ENCODE measurements at regions not wholly inside any gene's neighbourhood (a gene's known extent, or its start where the extent isn't known, plus 50 kb on each side); places are given as distances from the start of the nearest gene placed in this dataset.

GRCh38 chr7:123279949-123280348, 80.2 kb upstream of the SLC13A1 start:
- H3K27me3 Mint-ChIP-seq: no peaks in the 10 kb centered on the region
- ChIA-PET CTCF (no interaction called here), POLR2A (no interaction called here)
- no peak for ATAC-seq
- H3K27ac Mint-ChIP-seq: no peak overlapping the region
- no peak overlapping the region for H3K4me3 Mint-ChIP-seq
- H3K36me3 Mint-ChIP-seq (ENCODE audit: low read depth): no peaks in the 10 kb centered on the region
- no peak for TF ChIP-seq CTCF (IDR thresholded peaks at IDR 0.05)
- intact Hi-C loops (cut with micrococcal nuclease): no loop called here
- peaks cover 4% of the 10 kb centered on the region for H3K9me3 Mint-ChIP-seq
- H3K4me1 Mint-ChIP-seq (ENCODE audit: low read depth): no peaks in the 10 kb centered on the region
- no peak for DNase-seq

GRCh38 chr7:123275036-123275753, 75.4 kb upstream of the SLC13A1 start:
- no peak overlapping the region for H3K4me3 Mint-ChIP-seq
- CTCF ChIA-PET: no interaction called here
- DNase-seq (no peak), ATAC-seq (no peak)
- peaks cover 3% of the 10 kb centered on the region for H3K9me3 Mint-ChIP-seq
- H3K4me1 Mint-ChIP-seq (ENCODE audit: low read depth): no peaks in the 10 kb centered on the region
- H3K36me3 Mint-ChIP-seq (ENCODE audit: low read depth): no peaks in the 10 kb centered on the region
- POLR2A ChIA-PET: no interaction called here
- no peak for TF ChIP-seq CTCF (IDR thresholded peaks at IDR 0.05)
- intact Hi-C loops (cut with micrococcal nuclease): no loop called here
- no peaks in the 10 kb centered on the region for H3K27me3 Mint-ChIP-seq
- H3K27ac Mint-ChIP-seq: no peak overlapping the region

GRCh38 chr7:123273185-123273584, 73.4 kb upstream of the SLC13A1 start:
- ATAC-seq (no peak), DNase-seq (no peak)
- ChIA-PET POLR2A (no interaction called here), CTCF (no interaction called here)
- H3K36me3 Mint-ChIP-seq (ENCODE audit: low read depth): no peaks in the 10 kb centered on the region
- TF ChIP-seq CTCF (IDR thresholded peaks at IDR 0.05): no peak
- H3K4me3 Mint-ChIP-seq: no peak overlapping the region
- H3K27me3 Mint-ChIP-seq: no peaks in the 10 kb centered on the region
- no peak overlapping the region for H3K27ac Mint-ChIP-seq
- H3K9me3 Mint-ChIP-seq: peaks cover 2% of the 10 kb centered on the region
- no peaks in the 10 kb centered on the region for H3K4me1 Mint-ChIP-seq (ENCODE audit: low read depth)
- intact Hi-C loops (cut with micrococcal nuclease): no loop called here

- Mint-ChIP-seq H3K4me1 (ENCODE audit: low read depth) (no peaks in the 10 kb centered on the region), H3K9me3 (peaks cover 2% of the 10 kb centered on the region), H3K27ac (no peak overlapping the region), H3K4me3 (no peak overlapping the region), H3K27me3 (no peaks in the 10 kb centered on the region), H3K36me3 (ENCODE audit: low read depth) (no peaks in the 10 kb centered on the region)
- no peak for TF ChIP-seq CTCF (IDR thresholded peaks at IDR 0.05)
- DNase-seq (no peak), ATAC-seq (no peak)
- intact Hi-C loops (cut with micrococcal nuclease): no loop called here
- CTCF ChIA-PET: no interaction called here
- POLR2A ChIA-PET: no interaction called here
These were observed 72.1 kb upstream of the SLC13A1 start for GRCh38 chr7:123271856-123272255.

- H3K9me3 Mint-ChIP-seq: peaks cover 2% of the 10 kb centered on the region
- POLR2A ChIA-PET: no interaction called here
These were observed 71.5 kb upstream of the SLC13A1 start for GRCh38 chr7:123271231-123271630.

More at GRCh38 chr7:123271231-123271630, 71.5 kb upstream of the SLC13A1 start:
- CTCF ChIA-PET: no interaction called here
- TF ChIP-seq CTCF (IDR thresholded peaks at IDR 0.05): no peak
- Mint-ChIP-seq H3K27ac (no peak overlapping the region), H3K36me3 (ENCODE audit: low read depth) (no peaks in the 10 kb centered on the region), H3K27me3 (no peaks in the 10 kb centered on the region), H3K4me3 (no peak overlapping the region), H3K4me1 (ENCODE audit: low read depth) (no peaks in the 10 kb centered on the region)
- ATAC-seq: no peak
- no peak for DNase-seq
- intact Hi-C loops (cut with micrococcal nuclease): no loop called here

All from activated CD8-positive, alpha-beta T cell treated with anti-CD3 and anti-CD28 coated beads for 36 hours (primary cell).